ENCODE measurements at regions not wholly inside any gene's neighbourhood (a gene's known extent, or its start where the extent isn't known, plus 50 kb on each side); places are given as distances from the start of the nearest gene placed in this dataset.

- DNase-seq, result no peak
- no peaks in the 10 kb centered on the region for H3K27me3 ChIP-seq
- no peaks in the 10 kb centered on the region for H3K36me3 ChIP-seq
- H3K27ac ChIP-seq, result no peak overlapping the region
- H3K4me3 ChIP-seq, result no peak overlapping the region
- H3K4me1 ChIP-seq, result no peaks in the 10 kb centered on the region
- H3K9me3 ChIP-seq (replicated peaks), result no peaks in the 10 kb centered on the region
Observed at GRCh38 chr18:10074728-10075127, 160.9 kb downstream of the VAPA start.

GRCh38 chr18:10076502-10077030, 162.8 kb downstream of the VAPA start:
- Histone ChIP-seq H3K27me3 (no peaks in the 10 kb centered on the region), H3K4me3 (no peak overlapping the region), H3K27ac (no peak overlapping the region), H3K4me1 (no peaks in the 10 kb centered on the region), H3K36me3 (no peaks in the 10 kb centered on the region), H3K9me3 (replicated peaks) (no peaks in the 10 kb centered on the region)
- no peak for DNase-seq

- H3K4me1 ChIP-seq, result no peaks in the 10 kb centered on the region
- no peaks in the 10 kb centered on the region for H3K27me3 ChIP-seq
- no peak overlapping the region for H3K4me3 ChIP-seq
- H3K36me3 ChIP-seq, result no peaks in the 10 kb centered on the region
- no peak for DNase-seq
- H3K27ac ChIP-seq, result no peak overlapping the region
- H3K9me3 ChIP-seq (replicated peaks), result no peaks in the 10 kb centered on the region
Observed at GRCh38 chr18:10077986-10078385, 164.2 kb downstream of the VAPA start.

- Histone ChIP-seq H3K4me3 (no peak overlapping the region), H3K9me3 (replicated peaks) (no peaks in the 10 kb centered on the region), H3K36me3 (no peaks in the 10 kb centered on the region), H3K27ac (no peak overlapping the region), H3K4me1 (no peaks in the 10 kb centered on the region), H3K27me3 (no peaks in the 10 kb centered on the region)
- no peak for DNase-seq
Observed at GRCh38 chr18:10080372-10080771, 166.6 kb downstream of the VAPA start.

- Histone ChIP-seq H3K27ac (no peak overlapping the region), H3K4me1 (no peaks in the 10 kb centered on the region), H3K4me3 (no peak overlapping the region), H3K9me3 (replicated peaks) (no peaks in the 10 kb centered on the region), H3K36me3 (no peaks in the 10 kb centered on the region), H3K27me3 (no peaks in the 10 kb centered on the region)
- peak in 1 of 2 experiments; percentile 10 for DNase-seq
Observed at GRCh38 chr18:10081492-10081891, 167.7 kb downstream of the VAPA start.

- no peaks in the 10 kb centered on the region for H3K36me3 ChIP-seq
- H3K9me3 ChIP-seq (replicated peaks), result no peaks in the 10 kb centered on the region
- H3K4me3 ChIP-seq, result no peak overlapping the region
- no peaks in the 10 kb centered on the region for H3K4me1 ChIP-seq
- DNase-seq, result no peak
- H3K27me3 ChIP-seq, result no peaks in the 10 kb centered on the region
- no peak overlapping the region for H3K27ac ChIP-seq
Observed at GRCh38 chr18:10085416-10085815, 171.6 kb downstream of the VAPA start.

- Histone ChIP-seq H3K36me3 (no peaks in the 10 kb centered on the region), H3K4me1 (no peaks in the 10 kb centered on the region), H3K27ac (no peak overlapping the region), H3K4me3 (no peak overlapping the region), H3K9me3 (replicated peaks) (no peaks in the 10 kb centered on the region), H3K27me3 (no peaks in the 10 kb centered on the region)
- no peak for DNase-seq
Observed at GRCh38 chr18:10085876-10086275, 172.1 kb downstream of the VAPA start.

GRCh38 chr18:10086458-10087210, 172.8 kb downstream of the VAPA start:
- no peaks in the 10 kb centered on the region for H3K27me3 ChIP-seq
- no peaks in the 10 kb centered on the region for H3K9me3 ChIP-seq (replicated peaks)
- H3K4me3 ChIP-seq, result no peak overlapping the region
- H3K36me3 ChIP-seq, result no peaks in the 10 kb centered on the region
- no peak overlapping the region for H3K27ac ChIP-seq
- H3K4me1 ChIP-seq, result no peaks in the 10 kb centered on the region
- no peak for DNase-seq

GRCh38 chr18:10088734-10089133, 174.9 kb downstream of the VAPA start:
- Histone ChIP-seq H3K27ac (no peak overlapping the region), H3K4me3 (no peak overlapping the region), H3K9me3 (replicated peaks) (no peaks in the 10 kb centered on the region), H3K36me3 (no peaks in the 10 kb centered on the region), H3K4me1 (no peaks in the 10 kb centered on the region), H3K27me3 (no peaks in the 10 kb centered on the region)
- no peak for DNase-seq

- no peaks in the 10 kb centered on the region for H3K4me1 ChIP-seq
- H3K36me3 ChIP-seq, result no peaks in the 10 kb centered on the region
- no peak overlapping the region for H3K4me3 ChIP-seq
- H3K9me3 ChIP-seq (replicated peaks), result no peaks in the 10 kb centered on the region
- no peaks in the 10 kb centered on the region for H3K27me3 ChIP-seq
- H3K27ac ChIP-seq, result no peak overlapping the region
- DNase-seq, result no peak
Observed at GRCh38 chr18:10089881-10090280, 176.1 kb downstream of the VAPA start.

GRCh38 chr18:10090668-10091067, 176.9 kb downstream of the VAPA start:
- DNase-seq, result no peak
- Histone ChIP-seq H3K36me3 (no peaks in the 10 kb centered on the region), H3K27me3 (no peaks in the 10 kb centered on the region), H3K4me1 (no peaks in the 10 kb centered on the region), H3K4me3 (no peak overlapping the region), H3K27ac (no peak overlapping the region), H3K9me3 (replicated peaks) (no peaks in the 10 kb centered on the region)

GRCh38 chr18:10093445-10093844, 179.6 kb downstream of the VAPA start:
- Histone ChIP-seq H3K4me3 (no peak overlapping the region), H3K27ac (no peak overlapping the region), H3K36me3 (no peaks in the 10 kb centered on the region), H3K4me1 (no peaks in the 10 kb centered on the region), H3K9me3 (replicated peaks) (no peaks in the 10 kb centered on the region), H3K27me3 (no peaks in the 10 kb centered on the region)
- DNase-seq, result no peak

- Histone ChIP-seq H3K4me3 (no peak overlapping the region), H3K9me3 (replicated peaks) (no peaks in the 10 kb centered on the region), H3K4me1 (no peaks in the 10 kb centered on the region), H3K27ac (no peak overlapping the region), H3K27me3 (no peaks in the 10 kb centered on the region), H3K36me3 (no peaks in the 10 kb centered on the region)
- DNase-seq, result no peak
Observed at GRCh38 chr18:10094154-10094553, 180.3 kb downstream of the VAPA start.

- Histone ChIP-seq H3K27ac (no peak overlapping the region), H3K9me3 (replicated peaks) (no peaks in the 10 kb centered on the region), H3K36me3 (no peaks in the 10 kb centered on the region), H3K4me1 (no peaks in the 10 kb centered on the region), H3K4me3 (no peak overlapping the region), H3K27me3 (no peaks in the 10 kb centered on the region)
- DNase-seq, result no peak
Observed at GRCh38 chr18:10094655-10095054, 180.8 kb downstream of the VAPA start.

- Histone ChIP-seq H3K36me3 (no peaks in the 10 kb centered on the region), H3K4me1 (no peaks in the 10 kb centered on the region), H3K9me3 (replicated peaks) (no peaks in the 10 kb centered on the region), H3K27me3 (no peaks in the 10 kb centered on the region), H3K4me3 (no peak overlapping the region), H3K27ac (no peak overlapping the region)
- no peak for DNase-seq
Observed at GRCh38 chr18:10095356-10095755, 181.5 kb downstream of the VAPA start.

- DNase-seq, result no peak
Observed at GRCh38 chr18:10099539-10100140, 185.8 kb downstream of the VAPA start.

More at GRCh38 chr18:10099539-10100140, 185.8 kb downstream of the VAPA start:
- Histone ChIP-seq H3K27me3 (no peaks in the 10 kb centered on the region), H3K36me3 (no peaks in the 10 kb centered on the region), H3K27ac (no peak overlapping the region), H3K9me3 (replicated peaks) (no peaks in the 10 kb centered on the region), H3K4me3 (no peak overlapping the region), H3K4me1 (no peaks in the 10 kb centered on the region)
